ENCODE measurements at regions not wholly inside any gene's neighbourhood (a gene's known extent, or its start where the extent isn't known, plus 50 kb on each side); places are given as distances from the start of the nearest gene placed in this dataset.

- H3K9ac ChIP-seq (ENCODE audit: low read length): no peak overlapping the region
- no peaks in the 10 kb centered on the region for H3F3A ChIP-seq (ENCODE audit: insufficient read depth, low read length)
- H3K4me1 ChIP-seq (ENCODE audit: insufficient read depth, low read length, severe bottlenecking): no peaks in the 10 kb centered on the region
- H4K20me1 ChIP-seq (ENCODE audit: insufficient read depth, low read length): no peaks in the 10 kb centered on the region
- no peak overlapping the region for H3K27ac ChIP-seq (ENCODE audit: low read depth, low read length, poor library complexity, severe bottlenecking)
- no peak overlapping the region for H3K4me2 ChIP-seq (ENCODE audit: low read length)
- no peaks in the 10 kb centered on the region for H3K9me3 ChIP-seq (ENCODE audit: low read length)
- H3K27me3 ChIP-seq (ENCODE audit: insufficient read depth, low read length): no peaks in the 10 kb centered on the region
- TF ChIP-seq CTCF (IDR thresholded peaks at IDR 0.05; ENCODE audit: low read length): no peak
- TF ChIP-seq EZH2 (IDR thresholded peaks at IDR 0.05; ENCODE audit: borderline replicate concordance, low read length): no peak
- H3K79me2 ChIP-seq (ENCODE audit: insufficient read depth, low read length): no peaks in the 10 kb centered on the region
- H3K4me3 ChIP-seq (ENCODE audit: low read depth, low read length, poor library complexity, severe bottlenecking): no peak overlapping the region
- no peaks in the 10 kb centered on the region for H3K9me2 ChIP-seq (ENCODE audit: low read depth, low read length)
- no peak overlapping the region for H2AFZ ChIP-seq (ENCODE audit: low read length)
- H3K36me3 ChIP-seq (ENCODE audit: insufficient read depth, low read length): no peaks in the 10 kb centered on the region
Observed at GRCh38 chrX:88438209-88438608, 308.8 kb upstream of the CPXCR1 start.

- Histone ChIP-seq H2AFZ (ENCODE audit: low read length) (no peak overlapping the region), H3K9ac (ENCODE audit: low read length) (no peak overlapping the region), H3K4me3 (ENCODE audit: low read depth, low read length, poor library complexity, severe bottlenecking) (no peak overlapping the region), H4K20me1 (ENCODE audit: insufficient read depth, low read length) (no peaks in the 10 kb centered on the region), H3K9me3 (ENCODE audit: low read length) (no peaks in the 10 kb centered on the region), H3K27me3 (ENCODE audit: insufficient read depth, low read length) (no peaks in the 10 kb centered on the region), H3K36me3 (ENCODE audit: insufficient read depth, low read length) (no peaks in the 10 kb centered on the region), H3F3A (ENCODE audit: insufficient read depth, low read length) (no peaks in the 10 kb centered on the region), H3K4me2 (ENCODE audit: low read length) (no peak overlapping the region), H3K79me2 (ENCODE audit: insufficient read depth, low read length) (no peaks in the 10 kb centered on the region), H3K27ac (ENCODE audit: low read depth, low read length, poor library complexity, severe bottlenecking) (no peak overlapping the region), H3K9me2 (ENCODE audit: low read depth, low read length) (no peaks in the 10 kb centered on the region), H3K4me1 (ENCODE audit: insufficient read depth, low read length, severe bottlenecking) (no peaks in the 10 kb centered on the region)
- TF ChIP-seq CTCF (IDR thresholded peaks at IDR 0.05; ENCODE audit: low read length) (no peak), EZH2 (IDR thresholded peaks at IDR 0.05; ENCODE audit: borderline replicate concordance, low read length) (no peak)
Observed at GRCh38 chrX:88439935-88440334, 307.1 kb upstream of the CPXCR1 start.
